ENCODE measurements at regions not wholly inside any gene's neighbourhood (a gene's known extent, or its start where the extent isn't known, plus 50 kb on each side); places are given as distances from the start of the nearest gene placed in this dataset.

- TF ChIP-seq, protein P1, sequence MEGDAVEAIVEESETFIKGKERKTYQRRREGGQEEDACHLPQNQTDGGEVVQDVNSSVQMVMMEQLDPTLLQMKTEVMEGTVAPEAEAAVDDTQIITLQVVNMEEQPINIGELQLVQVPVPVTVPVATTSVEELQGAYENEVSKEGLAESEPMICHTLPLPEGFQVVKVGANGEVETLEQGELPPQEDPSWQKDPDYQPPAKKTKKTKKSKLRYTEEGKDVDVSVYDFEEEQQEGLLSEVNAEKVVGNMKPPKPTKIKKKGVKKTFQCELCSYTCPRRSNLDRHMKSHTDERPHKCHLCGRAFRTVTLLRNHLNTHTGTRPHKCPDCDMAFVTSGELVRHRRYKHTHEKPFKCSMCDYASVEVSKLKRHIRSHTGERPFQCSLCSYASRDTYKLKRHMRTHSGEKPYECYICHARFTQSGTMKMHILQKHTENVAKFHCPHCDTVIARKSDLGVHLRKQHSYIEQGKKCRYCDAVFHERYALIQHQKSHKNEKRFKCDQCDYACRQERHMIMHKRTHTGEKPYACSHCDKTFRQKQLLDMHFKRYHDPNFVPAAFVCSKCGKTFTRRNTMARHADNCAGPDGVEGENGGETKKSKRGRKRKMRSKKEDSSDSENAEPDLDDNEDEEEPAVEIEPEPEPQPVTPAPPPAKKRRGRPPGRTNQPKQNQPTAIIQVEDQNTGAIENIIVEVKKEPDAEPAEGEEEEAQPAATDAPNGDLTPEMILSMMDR (IDR thresholded peaks at IDR 0.05), result no peak
- no peak for TF ChIP-seq POLR2A (IDR thresholded peaks at IDR 0.05)
Measured at GRCh38 chr17:70819183-70819582, 649.9 kb downstream of the KCNJ2 start.

Data from uterus (tissue), 2 donors.